ENCODE measurements at regions not wholly inside any gene's neighbourhood (a gene's known extent, or its start where the extent isn't known, plus 50 kb on each side); places are given as distances from the start of the nearest gene placed in this dataset.

GRCh38 chr4:23388255-23388654, 501.6 kb downstream of the PPARGC1A start:
- Histone ChIP-seq H3K9me3 (replicated peaks; ENCODE audit: control insufficient read depth, insufficient read depth, low read depth, low read length) (no peaks in the 10 kb centered on the region; the same call in 1 of the 2 replicates), H3K9ac (ENCODE audit: insufficient read depth in 1 of 2, low read depth in 2 of 2, low read length in 2 of 2) (no peak overlapping the region), H2AFZ (ENCODE audit: low read depth, low read length) (no peak overlapping the region), H4K20me1 (replicated peaks; ENCODE audit: control insufficient read depth, insufficient read depth, low read length) (no peaks in the 10 kb centered on the region), H3K79me2 (ENCODE audit: control insufficient read depth, insufficient read depth, low read length) (no peaks in the 10 kb centered on the region), H3K36me3 (ENCODE audit: control insufficient read depth, insufficient read depth, low read length) (no peaks in the 10 kb centered on the region), H3K27me3 (ENCODE audit: control insufficient read depth in 2 of 2, insufficient read depth in 2 of 2, low read length in 2 of 2) (no peaks in the 10 kb centered on the region), H3K4me3 (no peak overlapping the region), H3K4me1 (replicated peaks in 1 of 2; ENCODE audit: control insufficient read depth in 2 of 2, insufficient read depth in 2 of 2, low read length in 2 of 2) (no peaks in the 10 kb centered on the region), H3K27ac (ENCODE audit: extremely low read depth, low read depth, low read length) (no peak overlapping the region), H3K4me2 (ENCODE audit: insufficient read depth, low read length) (no peak overlapping the region), H3K9me1 (ENCODE audit: control insufficient read depth, insufficient read depth, low read length) (no peaks in the 10 kb centered on the region)
- WGBS (ENCODE audit: insufficient coverage, low coverage, missing lambda C conversion rate), result 28% methylated on average over 6 of the region's 6 CpGs
- ChIA-PET POLR2A (no interaction called here), CTCF (ENCODE audit: low intra/inter-chr PET ratio) (no interaction called here)
- intact Hi-C loops (cut with micrococcal nuclease), result no loop called here
- FAIRE-seq, result no peak
- no peak for ATAC-seq
- DNase-seq (ENCODE audit: extremely low read depth in 1 of 4, low spot score in 3 of 4), result no peak
- BruUV-seq (replicated peaks), result no TSS peak
- no peak for TF ChIP-seq MEIS2 (IDR thresholded peaks at IDR 0.05; ENCODE audit: partially characterized antibody)
- TF ChIP-seq SNRNP70 (optimal IDR thresholded peaks at IDR 0.05; ENCODE audit: low read depth, low read length), result no peak
- TF ChIP-seq ZNF184 (CRISPR knock-in tag; IDR thresholded peaks at IDR 0.05), result no peak
- TF ChIP-seq TRIM25 (IDR thresholded peaks at IDR 0.05; ENCODE audit: borderline replicate concordance), result no peak
- TF ChIP-seq BCLAF1 (IDR thresholded peaks at IDR 0.05; ENCODE audit: borderline replicate concordance in 1 of 2, control insufficient read depth in 1 of 2, low read depth in 2 of 2, low read length in 1 of 2), result no peak
- no peak for TF ChIP-seq POLR2AphosphoS5 (IDR thresholded peaks at IDR 0.05; ENCODE audit: control insufficient read depth, insufficient read depth, low read depth, low read length)
- TF ChIP-seq ZNF354B (CRISPR knock-in tag; IDR thresholded peaks at IDR 0.05), result no peak
- in situ Hi-C loops (cut with MboI), result no loop called here

All from K562 (cell line).